Naive thymus-derived CD4-positive, alpha-beta T cell (primary cell): ENCODE measurements at regions not wholly inside any gene's neighbourhood (a gene's known extent, or its start where the extent isn't known, plus 50 kb on each side); places are given as distances from the start of the nearest gene placed in this dataset.

Experiments used
- ATAC-seq: fragments of 150-1000 bp; cut with Tn5 transposase; 2 replicates; pipeline ENCODE4 v1.10.0; 2021; ENCODE audit warnings: mild to moderate bottlenecking, moderate library complexity
- CTCF ChIA-PET: fragments of 350-600 bp; sonication (Branson Sonifier 250); formaldehyde crosslinking; loops from one replicate; lab custom pipeline; 2021; ENCODE audit warnings: antibody characterized with exemption; lab: Charles Lee
- POLR2A ChIA-PET: fragments of 350-600 bp; sonication (Branson Sonifier 250); formaldehyde crosslinking; loops from one replicate; lab custom pipeline; 2021; ENCODE audit warnings: antibody characterized with exemption, inconsistent platforms; lab: Charles Lee
- DNase-seq, 9 donors: peaks; one replicate each; pipeline versions ENCODE4 v3.0.0 to v3.0.0-alpha.2; 2020 to 2022; ENCODE audit warnings: mixed read lengths in 1 of 9
- H3K27ac ChIP-seq: one replicate; pipeline ENCODE4 v1.7.0; 2013; ENCODE audit warnings: mild to moderate bottlenecking, low read depth, low read length, moderate library complexity
- H3K27me3 ChIP-seq, 2 donors: one replicate each; pipeline ENCODE4 v1.7.0; 2013; ENCODE audit warnings: low read length in 2 of 2, mild to moderate bottlenecking in 2 of 2, moderate library complexity in 2 of 2; ENCODE audit not compliant: control insufficient read depth in 2 of 2, insufficient read depth in 2 of 2
- H3K36me3 ChIP-seq, 3 experiments: 1 replicate in 2 of 3; 2 replicates in 1 of 3; pipeline ENCODE4 v1.7.0; 2013; ENCODE audit warnings: low read length in 3 of 3, mild to moderate bottlenecking in 3 of 3, moderate library complexity in 1 of 3; ENCODE audit not compliant: insufficient read depth in 3 of 3, control insufficient read depth in 2 of 3
- H3K4me1 ChIP-seq, 2 donors: one replicate each; pipeline ENCODE4 v1.7.0; 2013; ENCODE audit warnings: low read length in 2 of 2, mild to moderate bottlenecking in 2 of 2, moderate library complexity in 1 of 2; ENCODE audit not compliant: control insufficient read depth in 2 of 2, insufficient read depth in 2 of 2
- H3K4me3 ChIP-seq: 2 replicates; pipeline ENCODE4 v1.7.0; 2013; ENCODE audit warnings: mild to moderate bottlenecking, low read length
- H3K9me3 ChIP-seq, 3 experiments: 1 replicate in 2 of 3; 2 replicates in 1 of 3; pipeline ENCODE4 v1.7.0; 2013; ENCODE audit warnings: low read length in 3 of 3; ENCODE audit not compliant: control insufficient read depth in 2 of 3
- H3K27ac Mint-ChIP-seq, 9 donors: one replicate each; pipeline ENCODE4 v1.8.0; 2020 to 2022; ENCODE audit warnings: mixed read lengths in 9 of 9, mild to moderate bottlenecking in 8 of 9, moderate library complexity in 5 of 9, inconsistent platforms in 2 of 9
- H3K27me3 Mint-ChIP-seq, 5 donors: one replicate each; pipeline ENCODE4 v1.8.0; 2021 to 2022; ENCODE audit warnings: mixed read lengths in 5 of 5, mild to moderate bottlenecking in 1 of 5
- H3K36me3 Mint-ChIP-seq, 5 donors: one replicate each; pipeline ENCODE4 v1.8.0; 2020 to 2022; ENCODE audit warnings: mixed read lengths in 5 of 5, mild to moderate bottlenecking in 3 of 5, inconsistent platforms in 1 of 5
- H3K4me1 Mint-ChIP-seq, 7 donors: one replicate each; pipeline ENCODE4 v1.8.0; 2020 to 2022; ENCODE audit warnings: mixed read lengths in 7 of 7, mild to moderate bottlenecking in 3 of 7, inconsistent platforms in 1 of 7
- H3K4me3 Mint-ChIP-seq, 10 donors: one replicate each; pipeline ENCODE4 v1.8.0; 2020 to 2022; ENCODE audit warnings: mild to moderate bottlenecking in 10 of 10, mixed read lengths in 10 of 10, moderate library complexity in 6 of 10, inconsistent platforms in 2 of 10
- H3K9me3 Mint-ChIP-seq, 11 donors: one replicate each; pipeline ENCODE4 v1.8.0; 2020 to 2022; ENCODE audit warnings: mixed read lengths in 11 of 11, mild to moderate bottlenecking in 4 of 11, inconsistent platforms in 1 of 11, moderate library complexity in 1 of 11
- intact Hi-C, 2 donors: fragments of 100-400 bp; cut with micrococcal nuclease; formaldehyde crosslinking; loops; one replicate each; pipeline ENCODE4 v1.15.1; 2023

- H3K4me1 Mint-ChIP-seq = peaks cover 0 to 3% (median 0%) of the 10 kb centered on the region in 7 donors
- CTCF ChIA-PET = no interaction called here
Observed at GRCh38 chr11:19315511-19315910, 74.8 kb upstream of the E2F8 start.

DNA sequence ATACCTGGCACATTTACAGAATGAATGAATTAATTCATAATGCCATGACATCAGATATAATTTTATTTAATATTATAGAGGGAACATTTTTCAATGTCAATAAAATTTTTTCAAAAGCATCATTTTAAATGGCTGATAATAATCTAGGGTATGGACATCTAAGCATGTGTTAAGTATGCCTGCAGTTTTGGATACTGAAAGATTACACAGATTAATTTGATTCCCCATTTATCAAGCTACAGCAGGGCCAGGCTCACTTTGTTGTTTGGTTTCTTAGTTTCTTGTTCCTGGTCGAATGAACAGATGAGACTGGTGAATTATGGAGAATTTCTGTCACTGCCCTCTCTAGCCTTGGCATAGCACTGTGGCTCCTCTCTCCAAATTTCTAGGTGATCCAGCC lies 72.4 kb upstream of the E2F8 start:
- Histone ChIP-seq H3K4me3 (no peak overlapping the region), H3K27me3 (no peaks in the 10 kb centered on the region), H3K4me1 (no peaks in the 10 kb centered on the region), H3K36me3 (no peaks in the 10 kb centered on the region), H3K9me3 (no peaks in the 10 kb centered on the region), H3K27ac (no peak overlapping the region)
- DNase-seq (no peak), ATAC-seq (no peak)
- Mint-ChIP-seq H3K4me3 (no peak overlapping the region), H3K27ac (no peak overlapping the region), H3K4me1 (peaks cover 0 to 3% (median 0%) of the 10 kb centered on the region in 7 donors), H3K9me3 (no peaks in the 10 kb centered on the region), H3K36me3 (no peaks in the 10 kb centered on the region), H3K27me3 (peaks cover 0 to 12% (median under 1%) of the 10 kb centered on the region in 5 donors)
- CTCF ChIA-PET = no interaction called here
- POLR2A ChIA-PET = no interaction called here
- intact Hi-C loops = loop anchor here in 1 of 2 donors (5.0 kb wide), 1 partner anchor 236 kb away; no protein-coding TSS in a partner anchor

More at GRCh38 chr11:19315511-19315910, 74.8 kb upstream of the E2F8 start:
- Histone ChIP-seq H3K9me3 (no peaks in the 10 kb centered on the region), H3K4me1 (no peaks in the 10 kb centered on the region), H3K27me3 (no peaks in the 10 kb centered on the region), H3K4me3 (no peak overlapping the region), H3K36me3 (no peaks in the 10 kb centered on the region), H3K27ac (no peak overlapping the region)
- ATAC-seq = no peak
- no peaks in the 10 kb centered on the region for H3K36me3 Mint-ChIP-seq
- no peak for DNase-seq
- intact Hi-C loops = no loop called here
- peaks cover 2 to 20% (median 17%) of the 10 kb centered on the region in 5 donors for H3K27me3 Mint-ChIP-seq
- H3K9me3 Mint-ChIP-seq = no peaks in the 10 kb centered on the region
- POLR2A ChIA-PET = no interaction called here
- no peak overlapping the region for H3K4me3 Mint-ChIP-seq
- H3K27ac Mint-ChIP-seq = no peak overlapping the region

- Mint-ChIP-seq H3K27ac (no peak overlapping the region), H3K4me3 (no peak overlapping the region), H3K4me1 (peaks cover 0 to 3% (median 0%) of the 10 kb centered on the region in 7 donors), H3K36me3 (no peaks in the 10 kb centered on the region), H3K9me3 (no peaks in the 10 kb centered on the region), H3K27me3 (peaks cover 0 to 8% (median 0%) of the 10 kb centered on the region in 5 donors)
- CTCF ChIA-PET = no interaction called here
- POLR2A ChIA-PET = no interaction called here
- no peaks in the 10 kb centered on the region for H3K4me1 ChIP-seq
- peak; percentile 67 for ATAC-seq
- no peaks in the 10 kb centered on the region for H3K36me3 ChIP-seq
- intact Hi-C loops = loop anchor here in 1 of 2 donors (1.0 to 5.0 kb wide), 2 partner anchors 234 to 242 kb away; no protein-coding TSS in a partner anchor
- peak in 2 of 9 donors; percentile 8 to 39 for DNase-seq
- H3K4me3 ChIP-seq = no peak overlapping the region
- H3K27me3 ChIP-seq = no peaks in the 10 kb centered on the region
- H3K9me3 ChIP-seq = no peaks in the 10 kb centered on the region
- H3K27ac ChIP-seq = no peak overlapping the region
Observed at GRCh38 chr11:19311308-19312030, 70.7 kb upstream of the E2F8 start.

DNA sequence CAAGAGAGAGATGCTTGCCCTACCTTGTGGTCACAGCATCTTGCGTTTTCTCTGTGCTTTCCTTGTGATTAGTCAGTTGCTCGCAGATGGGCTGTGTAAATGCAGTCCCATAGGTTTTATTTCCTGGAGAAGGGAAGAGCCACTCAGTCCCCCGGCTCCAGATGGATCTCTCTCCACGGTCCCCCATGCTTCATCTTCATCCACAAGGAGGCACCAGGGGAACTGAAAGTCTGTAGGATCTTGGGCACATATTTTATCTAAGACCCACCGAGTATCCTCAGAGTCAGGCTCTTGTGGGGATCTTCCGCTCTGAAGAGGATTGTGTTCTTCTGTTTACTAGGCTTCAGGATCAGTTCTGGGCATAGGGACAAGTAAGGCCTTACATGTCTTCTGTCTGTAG lies 66.8 kb upstream of the E2F8 start:
- H3K27me3 Mint-ChIP-seq = peaks cover 0 to 17% (median 5%) of the 10 kb centered on the region in 5 donors
- POLR2A ChIA-PET = no interaction called here

GRCh38 chr11:19306179-19306944 lies 65.6 kb upstream of the E2F8 start:
- ATAC-seq (no peak), DNase-seq (no peak)
- Histone ChIP-seq H3K4me1 (no peaks in the 10 kb centered on the region), H3K36me3 (no peaks in the 10 kb centered on the region), H3K27me3 (no peaks in the 10 kb centered on the region), H3K4me3 (no peak overlapping the region), H3K27ac (no peak overlapping the region), H3K9me3 (no peaks in the 10 kb centered on the region)
- Mint-ChIP-seq H3K4me3 (no peak overlapping the region), H3K36me3 (no peaks in the 10 kb centered on the region), H3K4me1 (peaks cover 0 to 1% (median 0%) of the 10 kb centered on the region in 7 donors), H3K9me3 (peaks cover 0 to 7% (median 0%) of the 10 kb centered on the region in 11 donors), H3K27me3 (peaks cover 0 to 20% (median 8%) of the 10 kb centered on the region in 5 donors), H3K27ac (no peak overlapping the region)
- ChIA-PET CTCF (interaction anchor here (0.6 kb wide), 1 partner anchor 59 kb away, joined by 3 read pairs; no protein-coding TSS in a partner anchor), POLR2A (no interaction called here)
- intact Hi-C loops = no loop called here

More for the DNA sequence above, 66.8 kb upstream of the E2F8 start:
- no peaks in the 10 kb centered on the region for H3K27me3 ChIP-seq
- no peak for DNase-seq
- no peaks in the 10 kb centered on the region for H3K36me3 Mint-ChIP-seq
- H3K4me1 ChIP-seq = no peaks in the 10 kb centered on the region
- ATAC-seq = no peak
- no peaks in the 10 kb centered on the region for H3K36me3 ChIP-seq
- no peaks in the 10 kb centered on the region for H3K9me3 ChIP-seq
- CTCF ChIA-PET = no interaction called here
- no peak overlapping the region for H3K4me3 ChIP-seq
- intact Hi-C loops = no loop called here
- H3K27ac ChIP-seq = no peak overlapping the region
- no peak overlapping the region for H3K4me3 Mint-ChIP-seq
- no peak overlapping the region for H3K27ac Mint-ChIP-seq
- H3K9me3 Mint-ChIP-seq = peaks cover 0 to 7% (median 0%) of the 10 kb centered on the region in 11 donors
- peaks cover 0 to 3% (median 0%) of the 10 kb centered on the region in 7 donors for H3K4me1 Mint-ChIP-seq

- Histone ChIP-seq H3K27ac (no peak overlapping the region), H3K4me3 (no peak overlapping the region), H3K36me3 (no peaks in the 10 kb centered on the region), H3K9me3 (no peaks in the 10 kb centered on the region), H3K4me1 (no peaks in the 10 kb centered on the region), H3K27me3 (no peaks in the 10 kb centered on the region)
- H3K4me1 Mint-ChIP-seq = peaks cover 0 to 1% (median 0%) of the 10 kb centered on the region in 7 donors
- CTCF ChIA-PET = no interaction called here
- POLR2A ChIA-PET = no interaction called here
- no peak for ATAC-seq
- H3K27ac Mint-ChIP-seq = no peak overlapping the region
- intact Hi-C loops = no loop called here
- no peaks in the 10 kb centered on the region for H3K36me3 Mint-ChIP-seq
- no peak overlapping the region for H3K4me3 Mint-ChIP-seq
- no peak for DNase-seq
- H3K9me3 Mint-ChIP-seq = peaks cover 0 to 7% (median 0%) of the 10 kb centered on the region in 11 donors
- H3K27me3 Mint-ChIP-seq = peaks cover 19 to 49% (median 21%) of the 10 kb centered on the region in 5 donors
Observed at GRCh38 chr11:19301361-19301760, 60.6 kb upstream of the E2F8 start.
